ENCODE measurements at regions not wholly inside any gene's neighbourhood (a gene's known extent, or its start where the extent isn't known, plus 50 kb on each side); places are given as distances from the start of the nearest gene placed in this dataset.

GRCh38 chr14:82667501-82667900 is 1133.8 kb upstream of the SEL1L start:
- TF ChIP-seq, protein P1, sequence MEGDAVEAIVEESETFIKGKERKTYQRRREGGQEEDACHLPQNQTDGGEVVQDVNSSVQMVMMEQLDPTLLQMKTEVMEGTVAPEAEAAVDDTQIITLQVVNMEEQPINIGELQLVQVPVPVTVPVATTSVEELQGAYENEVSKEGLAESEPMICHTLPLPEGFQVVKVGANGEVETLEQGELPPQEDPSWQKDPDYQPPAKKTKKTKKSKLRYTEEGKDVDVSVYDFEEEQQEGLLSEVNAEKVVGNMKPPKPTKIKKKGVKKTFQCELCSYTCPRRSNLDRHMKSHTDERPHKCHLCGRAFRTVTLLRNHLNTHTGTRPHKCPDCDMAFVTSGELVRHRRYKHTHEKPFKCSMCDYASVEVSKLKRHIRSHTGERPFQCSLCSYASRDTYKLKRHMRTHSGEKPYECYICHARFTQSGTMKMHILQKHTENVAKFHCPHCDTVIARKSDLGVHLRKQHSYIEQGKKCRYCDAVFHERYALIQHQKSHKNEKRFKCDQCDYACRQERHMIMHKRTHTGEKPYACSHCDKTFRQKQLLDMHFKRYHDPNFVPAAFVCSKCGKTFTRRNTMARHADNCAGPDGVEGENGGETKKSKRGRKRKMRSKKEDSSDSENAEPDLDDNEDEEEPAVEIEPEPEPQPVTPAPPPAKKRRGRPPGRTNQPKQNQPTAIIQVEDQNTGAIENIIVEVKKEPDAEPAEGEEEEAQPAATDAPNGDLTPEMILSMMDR (conservative IDR thresholded peaks at IDR 0.05; ENCODE audit: low read length): no peak
- no peak for TF ChIP-seq EZH2phosphoT487 (IDR thresholded peaks at IDR 0.05; ENCODE audit: borderline replicate concordance, low read depth, low read length)

Measured in OCI-LY7 (cell line).